GM12878 (cell line): ENCODE measurements at regions not wholly inside any gene's neighbourhood (a gene's known extent, or its start where the extent isn't known, plus 50 kb on each side); places are given as distances from the start of the nearest gene placed in this dataset.
"Not testable (repeated sequence)": the region's sequence is repeated elsewhere in the genome, so short reads cannot be mapped to it uniquely, and the experiment has no call there.

ENCODE experiments used
- ATAC-seq: fragments of 200-7000 bp; cut with Tn5 transposase; 3 replicates; pipeline ENCODE4 v1.9.1; 2020; ENCODE audit warnings: mild to moderate bottlenecking, moderate library complexity
- BruUV-seq: library from RNA; stranded (reverse); fragments of 400-500 nt; replicated peaks from 2 replicates; lab custom pipeline; 2021; lab: Mats Ljungman, UMichigan
- CTCF ChIA-PET: fragments of 300-600 bp; sonication (Branson Sonifier 250); formaldehyde crosslinking; extraction: SDS; loops from one replicate; lab custom pipeline; 2021; ENCODE audit warnings: inconsistent platforms; lab: Yijun Ruan, JAX
- POLR2A ChIA-PET: fragments of 350-600 bp; formaldehyde crosslinking; extraction: SDS; loops from one replicate; lab custom pipeline; 2021; ENCODE audit warnings: inconsistent platforms; lab: Charles Lee
- RAD21 ChIA-PET: fragments of 300-600 bp; sonication (Branson Sonifier 250); formaldehyde crosslinking; loops from one replicate; lab custom pipeline; 2023; ENCODE audit warnings: antibody characterized with exemption; ENCODE audit not compliant: unreplicated experiment; lab: Charles Lee
- SMC1A ChIA-PET: fragments of 300-600 bp; sonication (Branson Sonifier 250); formaldehyde crosslinking; loops from one replicate; lab custom pipeline; 2023; ENCODE audit not compliant: unreplicated experiment, uncharacterized antibody; lab: Charles Lee
- DNase-seq: peaks from one replicate; pipeline ENCODE4 v3.0.0-alpha.2; 2011; ENCODE audit warnings: low read depth, low spot score
- FAIRE-seq: peaks from 3 replicates; lab custom pipeline; 2011; peaks lifted over from hg19 to GRCh38; lab: Jason Lieb, UNC
- H2AFZ ChIP-seq: 2 replicates; pipeline ENCODE4 v1.6.0; 2011; ENCODE audit warnings: low read depth, low read length, control low read depth; ENCODE audit not compliant: control insufficient read depth
- H3K27ac ChIP-seq: 2 replicates; pipeline ENCODE4 v1.5.1; 2011; ENCODE audit warnings: control low read depth; ENCODE audit not compliant: control insufficient read depth, insufficient read depth
- H3K27me3 ChIP-seq, 2 experiments: replicated peaks in 1 of 2; 2 replicates each; pipeline versions ENCODE4 v1.6.0 to v1.6.1; 2011; ENCODE audit warnings: low read length in 1 of 2; ENCODE audit not compliant: control insufficient read depth in 2 of 2, insufficient read depth in 2 of 2
- H3K36me3 ChIP-seq, 2 experiments: 2 replicates each; pipeline ENCODE4 v1.5.1; 2011; ENCODE audit warnings: low read length in 1 of 2; ENCODE audit not compliant: control insufficient read depth in 2 of 2, insufficient read depth in 2 of 2
- H3K4me1 ChIP-seq: 2 replicates; pipeline ENCODE4 v1.6.1; 2011; ENCODE audit warnings: mild to moderate bottlenecking, low read length, moderate library complexity, mixed read lengths; ENCODE audit not compliant: control insufficient read depth, insufficient read depth
- H3K4me2 ChIP-seq: 2 replicates; pipeline ENCODE4 v1.6.0; 2011; ENCODE audit warnings: control low read depth; ENCODE audit not compliant: control insufficient read depth, insufficient read depth
- H3K4me3 ChIP-seq: fragments of 200-600 bp; sonication (generic); 2 replicates; pipeline ENCODE4 v1.5.1; 2016
- H3K79me2 ChIP-seq: 2 replicates; pipeline ENCODE4 v1.6.0; 2011; ENCODE audit warnings: low read length; ENCODE audit not compliant: control insufficient read depth, insufficient read depth
- H3K9ac ChIP-seq: 2 replicates; pipeline ENCODE4 v1.8.0; 2011; ENCODE audit warnings: low read length, control low read depth, mixed read lengths; ENCODE audit not compliant: control insufficient read depth, insufficient read depth
- H3K9me3 ChIP-seq: replicated peaks from 3 replicates; pipeline ENCODE4 v1.5.1; 2011; ENCODE audit warnings: mild to moderate bottlenecking, low read length; ENCODE audit not compliant: control insufficient read depth, insufficient read depth
- H4K20me1 ChIP-seq: 2 replicates; pipeline ENCODE4 v1.6.0; 2011; ENCODE audit not compliant: control insufficient read depth, insufficient read depth
- WGBS: methylation state at CpG from one replicate; pipeline ENCODE4 v1.1.6; 2016; ENCODE audit warnings: low lambda C conversion rate; ENCODE audit not compliant: insufficient replicate concordance, insufficient coverage; ENCODE audit errors: missing lambda C conversion rate; 5-methylcytosine and 5-hydroxymethylcytosine counted together
- in situ Hi-C: fragments of 300-500 bp; cut with MboI; formaldehyde crosslinking; loops from 9 replicates; pipeline ENCODE4 v1.14.3; 2018; ENCODE audit warnings: mixed read lengths
- intact Hi-C: fragments of 100-400 bp; cut with micrococcal nuclease; formaldehyde crosslinking; loops from one replicate; pipeline ENCODE4 v1.14.2; 2022; ENCODE audit not compliant: unreplicated experiment
- TF ChIP-seq, protein P1 (sequence below): fragments of 450-650 bp; IDR thresholded peaks from 2 replicates; pipeline ENCODE4 v1.6.1; 2016; ENCODE audit warnings: mild to moderate bottlenecking, moderate library complexity, borderline replicate concordance
- TF ChIP-seq, protein P2 (sequence below): fragments of 150-350 bp; IDR thresholded peaks from 2 replicates; pipeline ENCODE4 v1.6.1; 2016; ENCODE audit warnings: low read depth, low read length

DNA sequence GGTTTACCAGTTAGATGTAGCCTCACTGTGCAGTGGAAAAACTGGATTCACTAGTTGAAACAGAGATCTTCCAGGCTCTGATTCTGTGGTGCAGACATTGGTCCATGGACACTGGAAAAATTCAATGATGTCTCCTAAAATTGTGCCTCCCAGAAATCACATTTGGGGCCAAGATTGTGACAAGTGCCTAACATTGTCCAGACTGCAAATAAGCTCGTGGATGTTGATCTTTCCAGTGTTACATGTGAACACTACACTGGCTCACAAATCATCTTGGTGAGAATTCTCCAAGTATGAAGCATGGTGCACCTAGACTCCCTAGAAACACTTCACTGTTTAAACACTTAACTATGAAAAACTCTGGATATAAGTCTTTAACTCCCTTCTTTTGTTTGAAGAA is 140.4 kb downstream of the HAO1 start (continued):
- TF ChIP-seq, protein P1, sequence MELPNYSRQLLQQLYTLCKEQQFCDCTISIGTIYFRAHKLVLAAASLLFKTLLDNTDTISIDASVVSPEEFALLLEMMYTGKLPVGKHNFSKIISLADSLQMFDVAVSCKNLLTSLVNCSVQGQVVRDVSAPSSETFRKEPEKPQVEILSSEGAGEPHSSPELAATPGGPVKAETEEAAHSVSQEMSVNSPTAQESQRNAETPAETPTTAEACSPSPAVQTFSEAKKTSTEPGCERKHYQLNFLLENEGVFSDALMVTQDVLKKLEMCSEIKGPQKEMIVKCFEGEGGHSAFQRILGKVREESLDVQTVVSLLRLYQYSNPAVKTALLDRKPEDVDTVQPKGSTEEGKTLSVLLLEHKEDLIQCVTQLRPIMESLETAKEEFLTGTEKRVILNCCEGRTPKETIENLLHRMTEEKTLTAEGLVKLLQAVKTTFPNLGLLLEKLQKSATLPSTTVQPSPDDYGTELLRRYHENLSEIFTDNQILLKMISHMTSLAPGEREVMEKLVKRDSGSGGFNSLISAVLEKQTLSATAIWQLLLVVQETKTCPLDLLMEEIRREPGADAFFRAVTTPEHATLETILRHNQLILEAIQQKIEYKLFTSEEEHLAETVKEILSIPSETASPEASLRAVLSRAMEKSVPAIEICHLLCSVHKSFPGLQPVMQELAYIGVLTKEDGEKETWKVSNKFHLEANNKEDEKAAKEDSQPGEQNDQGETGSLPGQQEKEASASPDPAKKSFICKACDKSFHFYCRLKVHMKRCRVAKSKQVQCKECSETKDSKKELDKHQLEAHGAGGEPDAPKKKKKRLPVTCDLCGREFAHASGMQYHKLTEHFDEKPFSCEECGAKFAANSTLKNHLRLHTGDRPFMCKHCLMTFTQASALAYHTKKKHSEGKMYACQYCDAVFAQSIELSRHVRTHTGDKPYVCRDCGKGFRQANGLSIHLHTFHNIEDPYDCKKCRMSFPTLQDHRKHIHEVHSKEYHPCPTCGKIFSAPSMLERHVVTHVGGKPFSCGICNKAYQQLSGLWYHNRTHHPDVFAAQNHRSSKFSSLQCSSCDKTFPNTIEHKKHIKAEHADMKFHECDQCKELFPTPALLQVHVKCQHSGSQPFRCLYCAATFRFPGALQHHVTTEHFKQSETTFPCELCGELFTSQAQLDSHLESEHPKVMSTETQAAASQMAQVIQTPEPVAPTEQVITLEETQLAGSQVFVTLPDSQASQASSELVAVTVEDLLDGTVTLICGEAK = no peak
- TF ChIP-seq, protein P2, sequence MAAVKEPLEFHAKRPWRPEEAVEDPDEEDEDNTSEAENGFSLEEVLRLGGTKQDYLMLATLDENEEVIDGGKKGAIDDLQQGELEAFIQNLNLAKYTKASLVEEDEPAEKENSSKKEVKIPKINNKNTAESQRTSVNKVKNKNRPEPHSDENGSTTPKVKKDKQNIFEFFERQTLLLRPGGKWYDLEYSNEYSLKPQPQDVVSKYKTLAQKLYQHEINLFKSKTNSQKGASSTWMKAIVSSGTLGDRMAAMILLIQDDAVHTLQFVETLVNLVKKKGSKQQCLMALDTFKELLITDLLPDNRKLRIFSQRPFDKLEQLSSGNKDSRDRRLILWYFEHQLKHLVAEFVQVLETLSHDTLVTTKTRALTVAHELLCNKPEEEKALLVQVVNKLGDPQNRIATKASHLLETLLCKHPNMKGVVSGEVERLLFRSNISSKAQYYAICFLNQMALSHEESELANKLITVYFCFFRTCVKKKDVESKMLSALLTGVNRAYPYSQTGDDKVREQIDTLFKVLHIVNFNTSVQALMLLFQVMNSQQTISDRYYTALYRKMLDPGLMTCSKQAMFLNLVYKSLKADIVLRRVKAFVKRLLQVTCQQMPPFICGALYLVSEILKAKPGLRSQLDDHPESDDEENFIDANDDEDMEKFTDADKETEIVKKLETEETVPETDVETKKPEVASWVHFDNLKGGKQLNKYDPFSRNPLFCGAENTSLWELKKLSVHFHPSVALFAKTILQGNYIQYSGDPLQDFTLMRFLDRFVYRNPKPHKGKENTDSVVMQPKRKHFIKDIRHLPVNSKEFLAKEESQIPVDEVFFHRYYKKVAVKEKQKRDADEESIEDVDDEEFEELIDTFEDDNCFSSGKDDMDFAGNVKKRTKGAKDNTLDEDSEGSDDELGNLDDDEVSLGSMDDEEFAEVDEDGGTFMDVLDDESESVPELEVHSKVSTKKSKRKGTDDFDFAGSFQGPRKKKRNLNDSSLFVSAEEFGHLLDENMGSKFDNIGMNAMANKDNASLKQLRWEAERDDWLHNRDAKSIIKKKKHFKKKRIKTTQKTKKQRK = no peak

DNA sequence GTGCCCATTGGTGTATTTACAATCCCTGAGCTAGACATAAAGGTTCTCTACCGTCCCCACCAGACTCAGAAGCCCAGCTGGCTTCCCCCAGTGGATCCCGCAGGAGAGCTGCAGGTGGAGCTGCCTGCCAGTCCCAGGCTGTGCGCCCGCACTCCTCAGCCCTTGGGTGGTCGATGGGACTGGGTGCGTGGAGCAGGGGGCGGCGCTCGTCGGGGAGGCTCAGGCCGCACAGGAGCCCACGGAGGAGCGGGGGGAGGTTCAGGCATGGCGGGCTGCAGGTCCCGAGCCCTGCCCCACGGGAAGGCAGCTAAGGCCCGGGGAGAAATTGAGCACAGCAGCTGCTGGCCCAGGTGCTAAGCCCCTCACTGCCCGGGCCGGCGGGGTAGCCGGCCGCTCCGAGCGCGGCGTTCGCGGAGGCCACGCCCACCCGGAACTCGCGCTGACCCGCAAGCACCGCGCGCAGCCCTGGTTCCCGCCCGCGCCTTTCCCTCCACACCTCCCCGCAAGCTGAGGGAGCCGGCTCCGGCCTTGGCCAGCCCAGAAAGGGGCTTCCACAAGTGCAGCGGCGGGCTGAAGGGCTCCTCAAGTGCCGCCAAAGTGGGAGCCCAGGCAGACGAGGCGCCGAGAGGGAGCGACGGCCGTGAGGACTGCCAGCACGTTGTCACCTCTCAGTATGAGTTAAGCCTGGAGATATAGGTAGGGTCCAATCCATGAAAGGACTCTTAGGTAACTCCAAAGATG is 136.7 kb downstream of the HAO1 start:
- WGBS = 71% methylated on average over 36 of the region's 52 CpGs

More for the DNA sequence above, 136.7 kb downstream of the HAO1 start:
- H3K27ac ChIP-seq, FAIRE-seq, SMC1A ChIA-PET, in situ Hi-C loops, H3K4me3 ChIP-seq, ATAC-seq, H3K79me2 ChIP-seq, intact Hi-C loops, POLR2A ChIA-PET, H3K36me3 ChIP-seq, H3K4me1 ChIP-seq, H3K27me3 ChIP-seq, H4K20me1 ChIP-seq, DNase-seq, RAD21 ChIA-PET, H2AFZ ChIP-seq, CTCF ChIA-PET, H3K9me3 ChIP-seq, H3K9ac ChIP-seq, H3K4me2 ChIP-seq, BruUV-seq: not testable (repeated sequence)
